ENCODE measurements at regions not wholly inside any gene's neighbourhood (a gene's known extent, or its start where the extent isn't known, plus 50 kb on each side); places are given as distances from the start of the nearest gene placed in this dataset.
"Not testable (repeated sequence)": the region's sequence is repeated elsewhere in the genome, so short reads cannot be mapped to it uniquely, and the experiment has no call there.

GRCh38 chr12:46629331-46630229 lies 196.2 kb downstream of the SLC38A4 start:
- no peak overlapping the region for H3K4me3 ChIP-seq (ENCODE audit: low read depth, low read length, poor library complexity, severe bottlenecking)
- no peaks in the 10 kb centered on the region for H3K36me3 ChIP-seq (ENCODE audit: insufficient read depth, low read length, poor library complexity, severe bottlenecking)
- no peaks in the 10 kb centered on the region for H3K27me3 ChIP-seq (replicated peaks; ENCODE audit: insufficient read depth, low read depth, low read length, poor library complexity)
- TF ChIP-seq CTCF (conservative IDR thresholded peaks at IDR 0.05; ENCODE audit: low read depth, low read length) (no peak), EZH2 (IDR thresholded peaks at IDR 0.05; ENCODE audit: borderline replicate concordance, low read depth, low read length, poor library complexity, severe bottlenecking) (no peak)
- intact Hi-C loops (cut with micrococcal nuclease; ENCODE audit: unreplicated experiment): no loop called here
- CTCF ChIA-PET: no interaction called here
- no peak overlapping the region for H3K27ac ChIP-seq (ENCODE audit: low read depth, low read length, poor library complexity, severe bottlenecking)
- no TSS peak for BruUV-seq (replicated peaks)
- POLR2A ChIA-PET (ENCODE audit: low non-redundant PET): no interaction called here
- no peaks in the 10 kb centered on the region for H3K9me3 ChIP-seq (ENCODE audit: low read depth, low read length, poor library complexity, severe bottlenecking)
- DNase-seq (ENCODE audit: low spot score): no peak
- no peaks in the 10 kb centered on the region for H3K4me1 ChIP-seq (ENCODE audit: insufficient read depth, low read length, poor library complexity, severe bottlenecking)

DNA sequence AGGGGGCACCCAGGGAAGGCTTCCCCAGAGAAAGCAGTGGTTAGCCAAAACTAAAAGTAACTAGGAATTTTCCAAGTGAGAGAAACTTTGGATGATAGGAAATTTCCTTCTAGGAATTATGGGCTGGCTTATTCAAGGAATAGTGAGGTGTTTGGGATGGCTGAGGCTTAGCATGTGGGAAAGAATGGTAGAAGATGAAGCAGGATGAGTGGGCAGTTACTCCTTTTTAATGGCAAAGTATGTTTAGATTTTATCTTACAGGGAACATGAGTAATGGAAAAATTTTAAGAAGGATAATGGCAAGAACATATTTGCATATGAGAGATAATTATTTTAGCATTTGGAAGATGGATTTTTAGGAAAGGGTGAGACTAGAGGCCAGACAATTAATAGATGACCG lies 197.6 kb downstream of the SLC38A4 start:
- DNase-seq (ENCODE audit: low spot score): no peak
- H3K27me3 ChIP-seq (replicated peaks; ENCODE audit: insufficient read depth, low read depth, low read length, poor library complexity): no peaks in the 10 kb centered on the region
- no peaks in the 10 kb centered on the region for H3K9me3 ChIP-seq (ENCODE audit: low read depth, low read length, poor library complexity, severe bottlenecking)
- ChIA-PET CTCF (no interaction called here), POLR2A (ENCODE audit: low non-redundant PET) (no interaction called here)
- H3K4me1 ChIP-seq (ENCODE audit: insufficient read depth, low read length, poor library complexity, severe bottlenecking): no peaks in the 10 kb centered on the region
- no peak overlapping the region for H3K27ac ChIP-seq (ENCODE audit: low read depth, low read length, poor library complexity, severe bottlenecking)
- no peak overlapping the region for H3K4me3 ChIP-seq (ENCODE audit: low read depth, low read length, poor library complexity, severe bottlenecking)
- no TSS peak for BruUV-seq (replicated peaks)
- TF ChIP-seq EZH2 (IDR thresholded peaks at IDR 0.05; ENCODE audit: borderline replicate concordance, low read depth, low read length, poor library complexity, severe bottlenecking) (no peak), CTCF (conservative IDR thresholded peaks at IDR 0.05; ENCODE audit: low read depth, low read length) (no peak)
- no peaks in the 10 kb centered on the region for H3K36me3 ChIP-seq (ENCODE audit: insufficient read depth, low read length, poor library complexity, severe bottlenecking)
- intact Hi-C loops (cut with micrococcal nuclease; ENCODE audit: unreplicated experiment): no loop called here

DNA sequence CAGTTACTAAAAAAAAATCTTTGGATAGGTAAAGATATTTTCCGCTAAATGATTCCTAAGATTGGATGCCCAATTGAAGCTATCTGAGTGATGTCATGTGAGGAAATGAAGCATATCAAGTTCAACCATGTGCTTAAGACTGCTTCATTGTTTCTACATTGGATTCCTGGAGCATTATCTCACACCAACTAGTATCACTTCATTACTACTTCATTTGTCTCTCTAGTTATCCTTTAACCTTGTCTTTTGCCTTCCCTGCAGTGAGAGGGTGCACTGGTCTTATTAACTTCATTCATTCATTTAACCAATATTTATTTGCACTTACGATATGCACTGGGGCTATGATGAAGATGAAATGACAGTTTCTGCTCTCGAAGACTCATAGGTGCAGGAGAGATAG lies 198.1 kb downstream of the SLC38A4 start:
- Histone ChIP-seq H3K36me3 (ENCODE audit: insufficient read depth, low read length, poor library complexity, severe bottlenecking) (no peaks in the 10 kb centered on the region), H3K4me1 (ENCODE audit: insufficient read depth, low read length, poor library complexity, severe bottlenecking) (no peaks in the 10 kb centered on the region), H3K9me3 (ENCODE audit: low read depth, low read length, poor library complexity, severe bottlenecking) (no peaks in the 10 kb centered on the region), H3K27ac (ENCODE audit: low read depth, low read length, poor library complexity, severe bottlenecking) (no peak overlapping the region), H3K27me3 (replicated peaks; ENCODE audit: insufficient read depth, low read depth, low read length, poor library complexity) (no peaks in the 10 kb centered on the region), H3K4me3 (ENCODE audit: low read depth, low read length, poor library complexity, severe bottlenecking) (no peak overlapping the region)
- DNase-seq (ENCODE audit: low spot score): no peak
- BruUV-seq (replicated peaks): no TSS peak
- TF ChIP-seq CTCF (conservative IDR thresholded peaks at IDR 0.05; ENCODE audit: low read depth, low read length): no peak
- no peak for TF ChIP-seq EZH2 (IDR thresholded peaks at IDR 0.05; ENCODE audit: borderline replicate concordance, low read depth, low read length, poor library complexity, severe bottlenecking)
- CTCF ChIA-PET: no interaction called here
- intact Hi-C loops (cut with micrococcal nuclease; ENCODE audit: unreplicated experiment): no loop called here
- POLR2A ChIA-PET (ENCODE audit: low non-redundant PET): no interaction called here

DNA sequence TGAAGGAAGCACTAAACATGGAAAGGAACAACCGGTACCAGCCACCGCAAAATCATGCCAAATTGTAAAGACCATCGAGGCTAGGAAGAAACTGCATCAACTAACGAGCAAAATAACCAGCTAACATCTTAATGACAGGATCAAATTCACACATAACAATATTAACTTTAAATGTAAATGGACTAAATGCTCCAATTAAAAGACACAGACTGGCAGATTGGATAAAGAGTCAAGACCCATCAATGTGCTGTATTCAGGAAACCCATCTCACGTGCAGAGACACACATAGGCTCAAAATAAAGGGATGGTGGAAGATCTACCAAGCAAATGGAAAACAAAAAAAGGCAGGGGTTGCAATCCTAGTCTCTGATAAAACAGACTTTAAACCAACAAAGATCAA lies 206.3 kb downstream of the SLC38A4 start:
- H3K27me3 ChIP-seq (replicated peaks; ENCODE audit: insufficient read depth, low read depth, low read length, poor library complexity); intact Hi-C loops (cut with micrococcal nuclease; ENCODE audit: unreplicated experiment); DNase-seq (ENCODE audit: low spot score); H3K9me3 ChIP-seq (ENCODE audit: low read depth, low read length, poor library complexity, severe bottlenecking); H3K27ac ChIP-seq (ENCODE audit: low read depth, low read length, poor library complexity, severe bottlenecking); H3K4me3 ChIP-seq (ENCODE audit: low read depth, low read length, poor library complexity, severe bottlenecking); H3K4me1 ChIP-seq (ENCODE audit: insufficient read depth, low read length, poor library complexity, severe bottlenecking); CTCF ChIA-PET; H3K36me3 ChIP-seq (ENCODE audit: insufficient read depth, low read length, poor library complexity, severe bottlenecking); BruUV-seq (replicated peaks); POLR2A ChIA-PET (ENCODE audit: low non-redundant PET): not testable (repeated sequence)

DNA sequence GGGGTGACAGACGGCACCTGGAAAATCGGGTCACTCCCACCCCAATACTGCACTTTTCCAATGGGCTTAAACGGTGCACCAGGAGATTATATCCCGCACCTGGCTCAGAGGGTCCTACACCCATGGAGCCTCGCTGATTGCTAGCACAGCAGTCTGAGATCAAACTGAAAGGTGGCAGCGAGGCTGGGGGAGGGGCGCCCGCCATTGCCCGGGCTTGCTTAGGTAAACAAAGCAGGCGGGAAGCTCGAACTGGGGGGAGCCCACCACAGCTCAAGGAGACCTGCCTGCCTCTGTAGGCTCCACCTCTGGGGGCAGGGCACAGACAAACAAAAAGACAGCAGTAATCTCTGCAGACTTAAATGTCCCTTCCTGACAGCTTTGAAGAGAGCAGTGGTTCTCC lies 208.1 kb downstream of the SLC38A4 start:
- CTCF ChIA-PET; H3K27me3 ChIP-seq (replicated peaks; ENCODE audit: insufficient read depth, low read depth, low read length, poor library complexity); H3K4me1 ChIP-seq (ENCODE audit: insufficient read depth, low read length, poor library complexity, severe bottlenecking); DNase-seq (ENCODE audit: low spot score); H3K36me3 ChIP-seq (ENCODE audit: insufficient read depth, low read length, poor library complexity, severe bottlenecking); BruUV-seq (replicated peaks); H3K27ac ChIP-seq (ENCODE audit: low read depth, low read length, poor library complexity, severe bottlenecking); H3K9me3 ChIP-seq (ENCODE audit: low read depth, low read length, poor library complexity, severe bottlenecking); H3K4me3 ChIP-seq (ENCODE audit: low read depth, low read length, poor library complexity, severe bottlenecking); intact Hi-C loops (cut with micrococcal nuclease; ENCODE audit: unreplicated experiment); POLR2A ChIA-PET (ENCODE audit: low non-redundant PET): not testable (repeated sequence)
